Panc1 (cell line): ENCODE measurements at regions not wholly inside any gene's neighbourhood (a gene's known extent, or its start where the extent isn't known, plus 50 kb on each side); places are given as distances from the start of the nearest gene placed in this dataset.

Experiments used
- ATAC-seq: fragments of 200-7000 bp; cut with Tn5 transposase; 2 replicates; pipeline ENCODE4 v1.9.1; 2020; ENCODE audit warnings: mild to moderate bottlenecking, moderate library complexity
- BruUV-seq: library from RNA; stranded (reverse); fragments of 400-500 nt; replicated peaks from 2 replicates; lab custom pipeline; 2021; lab: Mats Ljungman, UMichigan
- CTCF ChIA-PET: fragments of 300-600 bp; sonication (Branson Sonifier 250); formaldehyde crosslinking; loops from one replicate; lab custom pipeline; 2022; ENCODE audit warnings: antibody characterized with exemption; lab: Charles Lee
- POLR2A ChIA-PET: fragments of 300-600 bp; sonication (Branson Sonifier 250); formaldehyde crosslinking; loops from one replicate; lab custom pipeline; 2022; ENCODE audit warnings: antibody characterized with exemption; lab: Charles Lee
- DNase-seq: peaks from one replicate; pipeline ENCODE4 v3.0.0-alpha.2; 2010; ENCODE audit warnings: low read depth, low spot score
- H3K27ac ChIP-seq: 2 replicates; pipeline ENCODE4 v1.5.1; 2011; ENCODE audit warnings: mild to moderate bottlenecking, low read length, inconsistent platforms
- H3K27me3 ChIP-seq: fragments of 200-500 bp; sonication (Bioruptor generic); 2 replicates; pipeline ENCODE4 v1.6.0; 2014; ENCODE audit warnings: low read length, inconsistent platforms; ENCODE audit not compliant: control insufficient read depth, insufficient read depth
- H3K36me3 ChIP-seq: fragments of 200-500 bp; sonication (Bioruptor generic); 2 replicates; pipeline ENCODE4 v1.5.1; 2014; ENCODE audit warnings: inconsistent platforms, mild to moderate bottlenecking, low read length, moderate library complexity; ENCODE audit not compliant: control insufficient read depth, insufficient read depth
- H3K4me1 ChIP-seq: 2 replicates; pipeline ENCODE4 v1.5.1; 2011; ENCODE audit warnings: inconsistent platforms, mild to moderate bottlenecking, low read length, moderate library complexity; ENCODE audit not compliant: control insufficient read depth, insufficient read depth
- H3K4me3 ChIP-seq, 2 experiments: 2 replicates each; pipeline ENCODE4 v1.5.1; 2011 to 2012; ENCODE audit warnings: low read depth in 2 of 2, low read length in 2 of 2, mild to moderate bottlenecking in 2 of 2, inconsistent platforms in 1 of 2, moderate library complexity in 1 of 2
- H3K9me3 ChIP-seq: fragments of 200-500 bp; sonication (Bioruptor generic); 2 replicates; pipeline ENCODE4 v1.5.1; 2014; ENCODE audit warnings: low read depth, mild to moderate bottlenecking, inconsistent platforms, low read length, moderate library complexity; ENCODE audit not compliant: control insufficient read depth, insufficient read depth
- POLR2AphosphoS5 ChIP-seq: IDR thresholded peaks from 2 replicates; pipeline ENCODE4 v1.6.1; 2012; ENCODE audit warnings: mild to moderate bottlenecking, low read depth, low read length, moderate library complexity
- SIN3A ChIP-seq: IDR thresholded peaks from 2 replicates; pipeline ENCODE4 v1.6.1; 2012; ENCODE audit warnings: low read depth, mild to moderate bottlenecking, low read length, moderate library complexity, borderline replicate concordance; ENCODE audit not compliant: insufficient read depth
- TCF7L2 ChIP-seq: IDR thresholded peaks from 2 replicates; pipeline ENCODE4 v1.6.1; 2011; ENCODE audit warnings: mild to moderate bottlenecking, low read depth, low read length, inconsistent platforms
- in situ Hi-C: cut with HindIII; loops from 2 replicates; pipeline ENCODE4 v1.10.0; 2016; ENCODE audit warnings: low sequenced_read_pairs, low pct_unique_long_range_greater_than_20kb
- intact Hi-C: fragments of 100-400 bp; cut with micrococcal nuclease; formaldehyde crosslinking; loops from one replicate; pipeline ENCODE4 v1.10.0; 2022; ENCODE audit not compliant: unreplicated experiment
- TF ChIP-seq, protein P1 (sequence below), 2 experiments: IDR thresholded peaks; 2 replicates each; pipeline ENCODE4 v1.6.1; 2011 to 2012; ENCODE audit warnings: low read depth in 2 of 2, control low read depth in 1 of 2, low read length in 1 of 2, mild to moderate bottlenecking in 1 of 2, moderate library complexity in 1 of 2; ENCODE audit not compliant: insufficient read depth in 1 of 2
- TF ChIP-seq, protein P2 (sequence below): fragments of 450-650 bp; IDR thresholded peaks from 2 replicates; pipeline ENCODE4 v1.5.1; 2017; ENCODE audit warnings: mild to moderate bottlenecking

DNA sequence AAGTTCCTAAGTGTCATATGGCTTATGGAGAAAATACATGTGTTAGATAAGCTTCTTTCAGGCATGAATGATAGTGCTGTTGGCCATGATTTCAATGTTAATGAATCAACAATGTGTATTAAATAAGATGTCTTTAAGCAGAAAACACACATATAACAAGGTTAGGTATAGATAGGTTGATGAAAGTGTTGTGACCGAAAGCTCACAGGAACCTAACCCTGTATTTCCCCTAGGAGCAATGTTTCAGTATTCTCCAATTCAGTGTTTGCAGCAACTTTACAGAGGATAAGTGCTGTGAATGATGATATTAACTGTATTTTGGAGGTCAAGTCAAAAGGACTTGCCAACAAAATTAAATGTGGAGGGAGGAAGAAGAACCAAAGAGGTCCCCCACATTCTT lies 82.8 kb upstream of the PRDM11 start:
- in situ Hi-C loops, result no loop called here
- H3K27ac ChIP-seq, result no peak overlapping the region
- TF ChIP-seq SIN3A (no peak), POLR2AphosphoS5 (no peak), TCF7L2 (no peak)
- TF ChIP-seq, protein P1, sequence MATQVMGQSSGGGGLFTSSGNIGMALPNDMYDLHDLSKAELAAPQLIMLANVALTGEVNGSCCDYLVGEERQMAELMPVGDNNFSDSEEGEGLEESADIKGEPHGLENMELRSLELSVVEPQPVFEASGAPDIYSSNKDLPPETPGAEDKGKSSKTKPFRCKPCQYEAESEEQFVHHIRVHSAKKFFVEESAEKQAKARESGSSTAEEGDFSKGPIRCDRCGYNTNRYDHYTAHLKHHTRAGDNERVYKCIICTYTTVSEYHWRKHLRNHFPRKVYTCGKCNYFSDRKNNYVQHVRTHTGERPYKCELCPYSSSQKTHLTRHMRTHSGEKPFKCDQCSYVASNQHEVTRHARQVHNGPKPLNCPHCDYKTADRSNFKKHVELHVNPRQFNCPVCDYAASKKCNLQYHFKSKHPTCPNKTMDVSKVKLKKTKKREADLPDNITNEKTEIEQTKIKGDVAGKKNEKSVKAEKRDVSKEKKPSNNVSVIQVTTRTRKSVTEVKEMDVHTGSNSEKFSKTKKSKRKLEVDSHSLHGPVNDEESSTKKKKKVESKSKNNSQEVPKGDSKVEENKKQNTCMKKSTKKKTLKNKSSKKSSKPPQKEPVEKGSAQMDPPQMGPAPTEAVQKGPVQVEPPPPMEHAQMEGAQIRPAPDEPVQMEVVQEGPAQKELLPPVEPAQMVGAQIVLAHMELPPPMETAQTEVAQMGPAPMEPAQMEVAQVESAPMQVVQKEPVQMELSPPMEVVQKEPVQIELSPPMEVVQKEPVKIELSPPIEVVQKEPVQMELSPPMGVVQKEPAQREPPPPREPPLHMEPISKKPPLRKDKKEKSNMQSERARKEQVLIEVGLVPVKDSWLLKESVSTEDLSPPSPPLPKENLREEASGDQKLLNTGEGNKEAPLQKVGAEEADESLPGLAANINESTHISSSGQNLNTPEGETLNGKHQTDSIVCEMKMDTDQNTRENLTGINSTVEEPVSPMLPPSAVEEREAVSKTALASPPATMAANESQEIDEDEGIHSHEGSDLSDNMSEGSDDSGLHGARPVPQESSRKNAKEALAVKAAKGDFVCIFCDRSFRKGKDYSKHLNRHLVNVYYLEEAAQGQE (IDR thresholded peaks at IDR 0.05; ENCODE audit: insufficient read depth in 1 of 2, low read depth in 2 of 2, low read length in 1 of 2), result no peak
- TF ChIP-seq, protein P2, sequence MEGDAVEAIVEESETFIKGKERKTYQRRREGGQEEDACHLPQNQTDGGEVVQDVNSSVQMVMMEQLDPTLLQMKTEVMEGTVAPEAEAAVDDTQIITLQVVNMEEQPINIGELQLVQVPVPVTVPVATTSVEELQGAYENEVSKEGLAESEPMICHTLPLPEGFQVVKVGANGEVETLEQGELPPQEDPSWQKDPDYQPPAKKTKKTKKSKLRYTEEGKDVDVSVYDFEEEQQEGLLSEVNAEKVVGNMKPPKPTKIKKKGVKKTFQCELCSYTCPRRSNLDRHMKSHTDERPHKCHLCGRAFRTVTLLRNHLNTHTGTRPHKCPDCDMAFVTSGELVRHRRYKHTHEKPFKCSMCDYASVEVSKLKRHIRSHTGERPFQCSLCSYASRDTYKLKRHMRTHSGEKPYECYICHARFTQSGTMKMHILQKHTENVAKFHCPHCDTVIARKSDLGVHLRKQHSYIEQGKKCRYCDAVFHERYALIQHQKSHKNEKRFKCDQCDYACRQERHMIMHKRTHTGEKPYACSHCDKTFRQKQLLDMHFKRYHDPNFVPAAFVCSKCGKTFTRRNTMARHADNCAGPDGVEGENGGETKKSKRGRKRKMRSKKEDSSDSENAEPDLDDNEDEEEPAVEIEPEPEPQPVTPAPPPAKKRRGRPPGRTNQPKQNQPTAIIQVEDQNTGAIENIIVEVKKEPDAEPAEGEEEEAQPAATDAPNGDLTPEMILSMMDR, result no peak
- H3K9me3 ChIP-seq, result no peaks in the 10 kb centered on the region
- no TSS peak for BruUV-seq
- no peak for ATAC-seq
- H3K4me3 ChIP-seq, result no peak overlapping the region
- ChIA-PET POLR2A (interaction anchor here (0.6 kb wide), 1 partner anchor 44 kb away, joined by 5 read pairs; no protein-coding TSS in a partner anchor), CTCF (no interaction called here)
- DNase-seq, result no peak
- H3K27me3 ChIP-seq, result no peaks in the 10 kb centered on the region
- no peaks in the 10 kb centered on the region for H3K36me3 ChIP-seq
- intact Hi-C loops, result no loop called here
- H3K4me1 ChIP-seq, result no peaks in the 10 kb centered on the region

DNA sequence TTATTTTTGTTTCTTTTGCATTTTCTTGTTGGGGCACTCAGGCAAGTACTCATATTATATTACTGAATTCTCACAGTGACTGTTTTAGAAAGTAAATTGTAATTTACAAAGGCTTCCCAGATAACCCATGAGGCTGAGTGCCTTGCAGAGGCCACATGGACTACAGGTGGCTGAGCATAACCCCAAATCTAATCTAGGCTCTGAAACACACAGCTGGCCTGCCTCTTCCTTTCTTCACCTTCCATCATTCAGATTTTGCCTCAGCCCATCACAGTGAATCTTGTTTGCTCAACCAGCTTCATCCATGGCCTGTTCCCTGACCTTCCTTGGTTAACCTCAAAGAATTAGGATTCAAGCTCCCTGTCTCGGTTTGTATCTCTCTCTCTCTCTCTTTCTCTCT lies 78.5 kb upstream of the PRDM11 start:
- no peak overlapping the region for H3K27ac ChIP-seq
- POLR2A ChIA-PET, result interaction anchor here (0.5 to 0.6 kb wide), 2 partner anchors 108 to 585 kb away, joined by 3 read pairs; no protein-coding TSS in a partner anchor
- in situ Hi-C loops (no loop called here), intact Hi-C loops (no loop called here)
- H3K27me3 ChIP-seq, result no peaks in the 10 kb centered on the region
- no peaks in the 10 kb centered on the region for H3K36me3 ChIP-seq
- H3K4me1 ChIP-seq, result no peaks in the 10 kb centered on the region
- BruUV-seq, result no TSS peak
- CTCF ChIA-PET, result no interaction called here
- ATAC-seq, result no peak
- DNase-seq, result no peak
- H3K9me3 ChIP-seq, result no peaks in the 10 kb centered on the region
- TF ChIP-seq SIN3A, result no peak
- TF ChIP-seq POLR2AphosphoS5, result no peak
- no peak for TF ChIP-seq TCF7L2
- TF ChIP-seq, protein P1 (IDR thresholded peaks at IDR 0.05; ENCODE audit: insufficient read depth in 1 of 2, low read depth in 2 of 2, low read length in 1 of 2), result no peak
- TF ChIP-seq, protein P2, result no peak
- H3K4me3 ChIP-seq, result no peak overlapping the region
